NB4 (cell line): ENCODE measurements at regions not wholly inside any gene's neighbourhood (a gene's known extent, or its start where the extent isn't known, plus 50 kb on each side); places are given as distances from the start of the nearest gene placed in this dataset.

Experiments
- DNase-seq: peaks from one replicate; pipeline ENCODE4 v3.0.0; 2010; ENCODE audit warnings: low read depth
- H3K4me3 ChIP-seq: one replicate; pipeline ENCODE4 v1.5.1; 2011; ENCODE audit warnings: mild to moderate bottlenecking, low read depth, low read length, moderate library complexity
- MAX ChIP-seq: IDR thresholded peaks from 2 replicates; pipeline ENCODE4 v1.6.1; 2011; ENCODE audit warnings: low read depth, low read length
- MYC ChIP-seq: IDR thresholded peaks from 2 replicates; pipeline ENCODE4 v1.6.1; 2011; ENCODE audit warnings: low read depth, low read length
- POLR2A ChIP-seq: IDR thresholded peaks from 2 replicates; pipeline ENCODE4 v1.6.1; 2011; ENCODE audit warnings: mild to moderate bottlenecking; ENCODE audit not compliant: insufficient read length; ENCODE audit errors: extremely low read depth
- TF ChIP-seq, protein P1 (sequence below): IDR thresholded peaks from one replicate; pipeline ENCODE4 v1.5.1; 2012; ENCODE audit warnings: low read depth, low read length

DNA sequence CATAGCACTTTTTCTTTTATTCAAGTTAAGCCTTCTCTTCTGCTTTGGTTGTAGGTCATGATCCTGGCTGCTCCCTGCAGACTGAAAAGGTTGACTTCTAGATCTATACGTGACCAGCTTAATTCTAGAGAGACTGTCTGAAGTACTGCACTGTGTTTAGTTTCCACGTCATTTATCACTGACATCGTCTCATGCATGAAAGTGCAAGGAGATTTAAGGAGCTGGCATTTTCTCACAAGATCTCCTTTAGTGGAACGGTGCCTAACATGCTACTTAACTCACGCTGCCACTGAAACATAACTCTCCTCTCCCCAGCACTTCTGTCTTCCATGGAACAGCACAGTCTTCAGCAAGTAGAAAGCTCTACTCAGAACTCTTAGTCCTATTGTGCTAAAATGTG, 583.0 kb upstream of the KLHL29 start:
- no peak for TF ChIP-seq POLR2A
- no peak for TF ChIP-seq MYC
- no peak for TF ChIP-seq MAX
- TF ChIP-seq, protein P1, sequence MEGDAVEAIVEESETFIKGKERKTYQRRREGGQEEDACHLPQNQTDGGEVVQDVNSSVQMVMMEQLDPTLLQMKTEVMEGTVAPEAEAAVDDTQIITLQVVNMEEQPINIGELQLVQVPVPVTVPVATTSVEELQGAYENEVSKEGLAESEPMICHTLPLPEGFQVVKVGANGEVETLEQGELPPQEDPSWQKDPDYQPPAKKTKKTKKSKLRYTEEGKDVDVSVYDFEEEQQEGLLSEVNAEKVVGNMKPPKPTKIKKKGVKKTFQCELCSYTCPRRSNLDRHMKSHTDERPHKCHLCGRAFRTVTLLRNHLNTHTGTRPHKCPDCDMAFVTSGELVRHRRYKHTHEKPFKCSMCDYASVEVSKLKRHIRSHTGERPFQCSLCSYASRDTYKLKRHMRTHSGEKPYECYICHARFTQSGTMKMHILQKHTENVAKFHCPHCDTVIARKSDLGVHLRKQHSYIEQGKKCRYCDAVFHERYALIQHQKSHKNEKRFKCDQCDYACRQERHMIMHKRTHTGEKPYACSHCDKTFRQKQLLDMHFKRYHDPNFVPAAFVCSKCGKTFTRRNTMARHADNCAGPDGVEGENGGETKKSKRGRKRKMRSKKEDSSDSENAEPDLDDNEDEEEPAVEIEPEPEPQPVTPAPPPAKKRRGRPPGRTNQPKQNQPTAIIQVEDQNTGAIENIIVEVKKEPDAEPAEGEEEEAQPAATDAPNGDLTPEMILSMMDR, result no peak
- H3K4me3 ChIP-seq, result no peak overlapping the region
- DNase-seq, result no peak

- H3K4me3 ChIP-seq, result no peak overlapping the region
- DNase-seq, result no peak
- TF ChIP-seq MYC, result no peak
Measured at GRCh38 chr2:22807872-22808271, 577.1 kb upstream of the KLHL29 start.

- TF ChIP-seq MAX, result no peak
- TF ChIP-seq POLR2A, result no peak
- no peak for TF ChIP-seq MYC
- TF ChIP-seq, protein P1, result no peak
- H3K4me3 ChIP-seq, result no peak overlapping the region
- no peak for DNase-seq
Measured at GRCh38 chr2:22810602-22811001, 574.4 kb upstream of the KLHL29 start.

- TF ChIP-seq MAX (no peak), MYC (no peak), POLR2A (no peak)
- TF ChIP-seq, protein P1, result no peak
- DNase-seq, result no peak
- H3K4me3 ChIP-seq, result no peak overlapping the region
Measured at GRCh38 chr2:22812065-22812680, 572.8 kb upstream of the KLHL29 start.

DNA sequence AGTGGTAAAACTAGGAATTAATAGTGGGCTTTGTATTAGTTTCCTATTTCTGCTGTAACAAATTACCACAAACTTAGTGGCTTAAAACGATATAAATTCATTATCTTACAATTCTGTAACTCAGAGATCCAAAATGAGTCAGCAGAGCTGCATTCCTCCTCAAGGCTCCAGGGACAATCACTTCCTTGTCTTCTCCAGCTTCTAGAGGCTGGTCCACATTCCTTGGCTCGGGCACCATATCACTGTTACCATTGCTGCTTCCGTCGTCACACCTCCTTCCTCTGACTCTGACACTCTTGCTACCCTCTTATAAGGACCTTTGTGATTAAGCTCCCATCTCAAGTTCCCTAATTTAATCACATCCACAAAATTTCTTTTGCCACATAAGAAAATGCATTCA, 567.8 kb upstream of the KLHL29 start:
- no peak for DNase-seq
- no peak overlapping the region for H3K4me3 ChIP-seq
- TF ChIP-seq MYC (no peak), MAX (no peak), POLR2A (no peak)
- TF ChIP-seq, protein P1, result no peak

GRCh38 chr2:22821458-22821857, 563.5 kb upstream of the KLHL29 start:
- no peak for TF ChIP-seq POLR2A
- no peak for TF ChIP-seq MAX
- TF ChIP-seq, protein P1, result no peak
- no peak for TF ChIP-seq MYC
- no peak for DNase-seq
- no peak overlapping the region for H3K4me3 ChIP-seq
